Tibial artery (tissue), 4 donors: ENCODE measurements at regions not wholly inside any gene's neighbourhood (a gene's known extent, or its start where the extent isn't known, plus 50 kb on each side); places are given as distances from the start of the nearest gene placed in this dataset.

ENCODE experiments used
- DNase-seq, 2 donors: peaks; one replicate each; pipeline ENCODE4 v3.0.0-alpha.2; 2019
- H3K27ac ChIP-seq, 2 donors: fragments of 200-600 bp; sonication (generic) in 1 of 2; 1 replicate in 1 of 2; 2 replicates in 1 of 2; pipeline ENCODE4 v1.5.1; 2018 to 2019; ENCODE audit warnings: mild to moderate bottlenecking in 1 of 2
- H3K27me3 ChIP-seq, 2 donors: fragments of 200-600 bp; sonication (generic) in 1 of 2; one replicate each; pipeline versions ENCODE4 v1.5.1 to v1.6.0; 2016 to 2019
- H3K36me3 ChIP-seq, 3 donors: fragments of 200-600 bp; sonication (generic) in 2 of 3; one replicate each; pipeline ENCODE4 v1.5.1; 2016 to 2019; ENCODE audit warnings: mild to moderate bottlenecking in 2 of 3
- H3K4me1 ChIP-seq, 4 donors: fragments of 200-600 bp; sonication (generic) in 2 of 4; 1 replicate in 3 of 4; 2 replicates in 1 of 4; pipeline ENCODE4 v1.5.1; 2016 to 2019
- H3K4me3 ChIP-seq, 2 donors: fragments of 200-600 bp; sonication (generic) in 1 of 2; 1 replicate in 1 of 2; 2 replicates in 1 of 2; pipeline ENCODE4 v1.5.1; 2018 to 2019; ENCODE audit warnings: mild to moderate bottlenecking in 2 of 2
- H3K9me3 ChIP-seq, 3 donors: fragments of 200-600 bp; sonication (generic) in 1 of 3; one replicate each; pipeline ENCODE4 v1.5.1; 2016 to 2019
- CTCF ChIP-seq, 2 experiments: fragments of 200-600 bp in 1 of 2; fragments of 450-650 bp in 1 of 2; IDR thresholded peaks; one replicate each; pipeline ENCODE4 v1.5.1; 2017 to 2019; ENCODE audit warnings: antibody characterized with exemption in 2 of 2, mild to moderate bottlenecking in 1 of 2, moderate library complexity in 1 of 2
- intact Hi-C: fragments of 100-400 bp; cut with DNase I; formaldehyde crosslinking; loops from one replicate; pipeline ENCODE4 v1.15.0; 2023; ENCODE audit warnings: low total_unique reads

DNA sequence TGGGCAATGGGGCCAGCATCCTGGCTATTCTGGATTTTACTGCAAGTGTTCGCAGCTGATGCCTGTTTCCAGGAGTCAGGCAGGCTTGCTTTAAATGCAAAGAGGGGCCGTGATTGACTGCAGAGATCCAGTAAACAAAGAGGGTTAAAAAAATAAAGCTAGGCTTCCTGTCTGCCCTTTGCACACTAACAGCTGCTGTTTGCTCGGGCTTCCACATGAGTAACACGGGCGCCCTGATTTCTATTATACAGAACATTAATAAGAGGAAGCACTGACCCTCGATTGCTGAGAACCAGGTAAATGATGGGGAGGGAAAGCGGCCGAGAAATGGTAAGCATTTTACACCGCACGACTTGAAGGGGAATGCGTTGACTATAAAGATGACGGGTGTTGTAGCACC, 254.2 kb upstream of the ZNF507 start:
- intact Hi-C loops: no loop called here

GRCh38 chr19:32097011-32097410, 248.4 kb upstream of the ZNF507 start:
- H3K4me1 ChIP-seq: no peaks in the 10 kb centered on the region
- no peak overlapping the region for H3K27ac ChIP-seq
- peaks cover 0 to 3% (median 0%) of the 10 kb centered on the region in 3 donors for H3K9me3 ChIP-seq
- no peak for TF ChIP-seq CTCF (IDR thresholded peaks at IDR 0.05)
- H3K36me3 ChIP-seq: no peaks in the 10 kb centered on the region
- intact Hi-C loops: no loop called here
- no peak for DNase-seq
- no peaks in the 10 kb centered on the region for H3K27me3 ChIP-seq
- H3K4me3 ChIP-seq: no peak overlapping the region

More for the DNA sequence above, 254.2 kb upstream of the ZNF507 start:
- no peak for TF ChIP-seq CTCF (IDR thresholded peaks at IDR 0.05)
- Histone ChIP-seq H3K27me3 (no peaks in the 10 kb centered on the region), H3K4me3 (no peak overlapping the region), H3K27ac (no peak overlapping the region), H3K4me1 (no peaks in the 10 kb centered on the region), H3K36me3 (no peaks in the 10 kb centered on the region), H3K9me3 (no peaks in the 10 kb centered on the region)
- DNase-seq: no peak

GRCh38 chr19:32097620-32098019, 247.8 kb upstream of the ZNF507 start:
- Histone ChIP-seq H3K4me1 (no peaks in the 10 kb centered on the region), H3K4me3 (no peak overlapping the region), H3K27me3 (no peaks in the 10 kb centered on the region), H3K27ac (no peak overlapping the region), H3K9me3 (peaks cover 0 to 3% (median 0%) of the 10 kb centered on the region in 3 donors), H3K36me3 (no peaks in the 10 kb centered on the region)
- DNase-seq: no peak
- intact Hi-C loops: no loop called here
- no peak for TF ChIP-seq CTCF (IDR thresholded peaks at IDR 0.05)

- no peak for DNase-seq
- H3K36me3 ChIP-seq: no peaks in the 10 kb centered on the region
- no peaks in the 10 kb centered on the region for H3K4me1 ChIP-seq
- peaks cover 0 to 3% (median 0%) of the 10 kb centered on the region in 3 donors for H3K9me3 ChIP-seq
- no peak overlapping the region for H3K4me3 ChIP-seq
- H3K27me3 ChIP-seq: peaks cover 0 to 7% of the 10 kb centered on the region in 2 donors
- intact Hi-C loops: no loop called here
- no peak for TF ChIP-seq CTCF (IDR thresholded peaks at IDR 0.05)
- no peak overlapping the region for H3K27ac ChIP-seq
These were observed 246.4 kb upstream of the ZNF507 start for GRCh38 chr19:32098968-32099367.

DNA sequence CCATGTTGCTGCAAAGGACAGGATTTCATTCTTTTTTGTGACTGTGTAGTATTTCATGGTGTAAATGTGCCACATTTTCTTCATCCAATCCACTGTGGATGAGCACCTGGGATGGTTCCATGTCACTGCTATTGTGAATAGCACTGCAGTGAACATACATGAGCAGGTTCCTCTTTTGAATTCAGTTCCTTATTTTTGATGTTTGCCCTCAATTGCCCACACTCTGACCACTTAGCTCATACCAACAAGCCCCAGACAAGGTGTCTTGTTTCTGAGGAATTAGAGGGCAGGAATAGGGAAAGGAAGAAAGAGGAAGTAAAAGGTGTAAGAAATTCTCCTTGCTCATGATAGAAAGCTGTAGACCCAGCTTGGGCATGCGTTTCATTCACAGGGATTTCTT, 244.2 kb upstream of the ZNF507 start:
- H3K27me3 ChIP-seq: peaks cover 0 to 12% of the 10 kb centered on the region in 2 donors
- H3K4me1 ChIP-seq: no peaks in the 10 kb centered on the region
- H3K9me3 ChIP-seq: peaks cover 0 to 3% (median 0%) of the 10 kb centered on the region in 3 donors
- no peak overlapping the region for H3K27ac ChIP-seq
- TF ChIP-seq CTCF (IDR thresholded peaks at IDR 0.05): no peak
- no peaks in the 10 kb centered on the region for H3K36me3 ChIP-seq
- intact Hi-C loops: no loop called here
- no peak overlapping the region for H3K4me3 ChIP-seq
- no peak for DNase-seq

DNA sequence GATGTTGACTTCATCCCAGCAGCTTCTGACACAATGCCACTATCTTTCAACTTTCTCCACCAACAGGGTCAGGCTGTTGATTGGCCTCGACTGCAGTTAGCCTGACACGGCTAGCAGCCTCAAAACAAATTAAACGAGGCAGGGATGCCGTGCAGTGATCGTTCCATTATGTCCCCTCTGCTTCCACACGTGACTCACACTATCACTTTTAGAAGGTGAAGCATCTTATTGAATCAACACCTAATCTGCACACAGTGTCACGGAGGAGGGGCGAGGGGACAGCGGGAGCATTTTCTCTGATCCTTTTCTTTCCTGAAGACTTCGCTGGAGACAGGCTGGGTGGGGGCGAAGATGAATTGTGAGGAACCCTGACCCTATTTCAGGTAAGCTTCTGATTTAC, 241.9 kb upstream of the ZNF507 start:
- H3K9me3 ChIP-seq: peaks cover 0 to 3% (median 0%) of the 10 kb centered on the region in 3 donors
- intact Hi-C loops: no loop called here
- no peak overlapping the region for H3K4me3 ChIP-seq
- no peaks in the 10 kb centered on the region for H3K4me1 ChIP-seq
- H3K27me3 ChIP-seq: peaks cover 0 to 12% of the 10 kb centered on the region in 2 donors
- no peak for DNase-seq
- no peak overlapping the region for H3K27ac ChIP-seq
- H3K36me3 ChIP-seq: no peaks in the 10 kb centered on the region
- TF ChIP-seq CTCF (IDR thresholded peaks at IDR 0.05): no peak
